Skeletal muscle cell (primary cell): ENCODE measurements at regions not wholly inside any gene's neighbourhood (a gene's known extent, or its start where the extent isn't known, plus 50 kb on each side); places are given as distances from the start of the nearest gene placed in this dataset.
"Not testable (repeated sequence)": the region's sequence is repeated elsewhere in the genome, so short reads cannot be mapped to it uniquely, and the experiment has no call there.

Experiments used
- DNase-seq: peaks from one replicate; pipeline ENCODE4 v3.0.0-alpha.2; 2010; ENCODE audit warnings: low read depth
- H3K4me3 ChIP-seq: 2 replicates; pipeline ENCODE4 v1.5.1; 2011; ENCODE audit warnings: low read depth, mild to moderate bottlenecking, control low read depth, low read length, moderate library complexity

- DNase-seq, result no peak
- H3K4me3 ChIP-seq, result no peak overlapping the region
These were observed 134.5 kb upstream of the EXOC2 start for GRCh38 chr6:827431-827830.

DNA sequence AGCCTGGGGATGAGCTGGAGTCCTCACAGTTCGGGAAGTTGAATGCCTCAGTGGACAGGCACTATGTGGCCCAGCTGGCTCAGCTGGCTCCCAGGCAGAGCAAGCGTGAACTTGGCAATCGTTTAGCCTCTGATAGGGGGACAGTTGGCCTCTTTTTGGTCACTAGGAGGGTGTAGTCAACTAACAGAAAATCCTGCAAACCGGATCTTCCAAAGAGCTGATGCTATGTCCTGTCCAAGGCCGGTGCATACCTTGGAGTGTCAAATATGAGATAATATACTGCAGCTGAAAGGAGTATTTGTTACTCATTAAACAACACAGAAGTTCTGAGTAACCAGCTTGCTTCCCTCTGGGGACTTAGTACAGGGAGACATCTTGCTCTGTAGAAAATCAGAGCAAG lies 126.2 kb upstream of the EXOC2 start:
- DNase-seq, result no peak

GRCh38 chr6:818196-818595 lies 125.3 kb upstream of the EXOC2 start:
- H3K4me3 ChIP-seq, result no peak overlapping the region
- no peak for DNase-seq

More for the DNA sequence above, 126.2 kb upstream of the EXOC2 start:
- H3K4me3 ChIP-seq, result no peak overlapping the region

- H3K4me3 ChIP-seq, result no peak overlapping the region
- no peak for DNase-seq
These were observed 123.7 kb upstream of the EXOC2 start for GRCh38 chr6:816510-817084.

GRCh38 chr6:815348-815738 lies 122.4 kb upstream of the EXOC2 start:
- H3K4me3 ChIP-seq, result no peak overlapping the region

DNA sequence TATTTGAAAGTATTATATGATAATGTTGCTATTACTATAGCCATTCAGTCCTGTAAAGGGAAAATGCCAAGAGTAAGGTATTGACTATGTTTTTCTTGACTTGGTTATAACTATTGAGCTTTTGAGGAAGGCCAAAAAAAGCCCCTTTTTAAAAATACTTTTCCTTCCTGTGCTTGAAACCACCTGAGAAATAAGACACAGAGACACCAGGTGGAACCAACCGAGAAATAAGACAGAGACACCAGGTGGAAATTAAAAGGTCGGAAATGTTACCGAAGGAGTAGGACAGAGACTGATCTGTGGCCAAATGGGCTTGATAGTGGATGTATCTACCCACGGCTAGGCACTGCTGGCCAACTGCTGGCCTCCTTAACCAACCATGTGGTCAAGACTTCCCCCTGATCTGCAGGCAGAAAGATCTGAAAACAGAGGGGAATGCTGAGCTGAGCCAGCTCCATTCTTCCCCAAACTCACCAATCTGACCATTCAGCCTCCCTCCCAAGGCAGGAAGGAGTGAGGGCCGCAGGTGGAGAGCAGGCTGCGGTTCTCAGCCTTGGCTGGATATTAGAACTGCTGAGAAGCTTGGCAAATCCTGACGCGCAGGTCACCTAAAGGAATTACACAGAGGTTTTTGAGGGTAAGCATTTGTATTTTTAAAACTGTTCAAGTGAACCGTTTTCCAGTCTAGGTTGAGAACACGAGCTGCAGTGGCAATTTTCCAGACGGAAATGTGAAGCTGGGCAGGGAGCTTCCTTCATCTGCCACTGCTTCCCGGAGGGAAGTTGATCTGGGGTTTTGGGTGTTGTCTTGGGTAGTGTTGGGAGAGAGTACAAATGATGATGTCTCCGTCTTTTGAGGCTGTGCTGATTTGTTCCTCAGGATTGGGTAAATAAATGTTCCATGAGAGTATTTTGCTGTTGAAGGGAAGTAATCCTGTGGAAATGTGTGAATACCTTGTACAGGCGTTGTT lies 121.7 kb upstream of the EXOC2 start:
- no peak for DNase-seq
- no peak overlapping the region for H3K4me3 ChIP-seq

More at GRCh38 chr6:815348-815738, 122.4 kb upstream of the EXOC2 start:
- DNase-seq, result no peak

- DNase-seq, result no peak
- no peak overlapping the region for H3K4me3 ChIP-seq
These were observed 118.9 kb upstream of the EXOC2 start for GRCh38 chr6:811831-812230.

GRCh38 chr6:811191-811590 lies 118.3 kb upstream of the EXOC2 start:
- no peak overlapping the region for H3K4me3 ChIP-seq
- DNase-seq, result no peak

- DNase-seq, result no peak
- no peak overlapping the region for H3K4me3 ChIP-seq
These were observed 111.8 kb upstream of the EXOC2 start for GRCh38 chr6:804771-805170.

- DNase-seq, result no peak
- no peak overlapping the region for H3K4me3 ChIP-seq
These were observed 111.4 kb upstream of the EXOC2 start for GRCh38 chr6:804317-804716.

DNA sequence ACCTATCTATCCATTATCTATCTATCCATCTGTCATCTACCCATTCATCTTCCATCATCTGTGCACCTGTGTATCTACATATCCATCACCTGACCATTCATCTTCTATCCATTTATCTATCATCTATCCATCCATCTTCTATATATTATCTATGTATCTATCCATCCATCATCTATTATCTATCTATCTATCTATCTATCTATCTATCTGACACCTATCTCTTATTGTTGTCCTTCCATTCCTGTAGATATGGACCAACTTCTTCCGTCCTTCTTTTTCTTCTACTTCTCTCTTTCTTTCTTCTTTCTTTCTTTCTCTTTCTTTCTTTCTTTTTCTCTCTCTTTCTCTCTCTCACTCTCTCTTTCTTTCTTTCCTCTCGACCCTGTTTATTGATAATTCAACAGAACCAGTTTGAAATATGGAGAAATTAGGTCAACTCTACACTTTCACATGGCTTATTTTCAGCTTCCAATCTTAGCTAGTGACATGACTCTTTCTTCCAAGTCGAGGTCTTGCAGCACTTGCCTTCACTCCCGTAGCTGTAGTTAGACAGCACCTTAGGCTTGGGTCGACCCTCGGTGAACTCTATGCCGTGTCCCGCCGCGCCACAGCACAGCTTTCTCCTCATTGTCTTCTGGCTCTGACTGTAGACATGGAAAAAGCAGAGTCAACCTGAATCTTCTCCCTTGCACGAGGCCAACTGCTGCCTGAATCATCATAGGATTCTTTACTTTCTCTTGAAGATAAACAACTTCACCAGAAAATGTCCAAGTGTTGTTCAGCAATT lies 110.4 kb upstream of the EXOC2 start:
- DNase-seq, result no peak
- H3K4me3 ChIP-seq, result no peak overlapping the region

DNA sequence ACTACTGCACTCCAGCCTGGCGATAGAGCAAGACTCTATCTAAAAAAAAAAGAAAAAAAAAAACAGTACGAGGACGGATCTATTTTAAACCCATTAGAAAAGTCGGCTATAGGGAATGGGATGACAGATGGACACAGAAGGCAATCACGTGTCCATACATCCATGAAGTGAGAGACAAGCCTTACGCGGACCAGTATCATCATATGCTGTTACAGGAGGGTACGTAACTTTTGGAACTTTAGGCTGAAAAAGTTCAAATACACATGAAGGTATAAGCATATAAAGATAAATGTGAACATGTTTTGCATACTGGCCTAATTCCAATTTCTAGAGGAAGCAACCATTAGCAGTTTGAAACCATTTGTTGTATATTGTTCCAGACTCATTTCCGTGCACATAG lies 109.8 kb upstream of the EXOC2 start:
- no peak overlapping the region for H3K4me3 ChIP-seq
- DNase-seq, result no peak

DNA sequence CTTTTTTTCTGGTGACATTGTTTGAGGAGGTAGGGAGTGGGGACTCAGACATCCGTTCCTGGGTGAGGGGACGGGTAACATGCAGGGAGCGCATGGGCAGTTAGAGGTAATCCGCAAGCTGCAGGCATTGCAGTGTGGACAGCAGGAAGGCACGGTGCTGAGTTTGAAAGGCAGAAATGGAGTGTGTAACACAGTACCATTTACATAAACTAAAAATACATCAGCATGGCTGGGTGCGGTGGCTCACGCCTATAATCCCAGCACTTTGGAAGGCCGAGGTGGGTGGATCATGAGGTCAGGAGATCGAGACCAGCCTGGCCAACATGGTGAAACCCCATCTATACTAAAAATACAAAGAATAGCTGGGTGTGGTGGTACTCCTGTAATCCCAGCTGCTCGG lies 109.3 kb upstream of the EXOC2 start:
- DNase-seq, H3K4me3 ChIP-seq: not testable (repeated sequence)

GRCh38 chr6:799769-800168 lies 106.8 kb upstream of the EXOC2 start:
- DNase-seq, result no peak
- no peak overlapping the region for H3K4me3 ChIP-seq

- peak; percentile 10 for DNase-seq
- H3K4me3 ChIP-seq, result no peak overlapping the region
These were observed 104.6 kb upstream of the EXOC2 start for GRCh38 chr6:797479-798077.

GRCh38 chr6:795046-795685 lies 102.2 kb upstream of the EXOC2 start:
- H3K4me3 ChIP-seq, result no peak overlapping the region

GRCh38 chr6:793261-793660 lies 100.3 kb upstream of the EXOC2 start:
- H3K4me3 ChIP-seq, result no peak overlapping the region
- no peak for DNase-seq

More at GRCh38 chr6:795046-795685, 102.2 kb upstream of the EXOC2 start:
- no peak for DNase-seq

- H3K4me3 ChIP-seq, result no peak overlapping the region
- no peak for DNase-seq
These were observed 99.7 kb upstream of the EXOC2 start for GRCh38 chr6:792662-793061.

GRCh38 chr6:788058-788457 lies 95.1 kb upstream of the EXOC2 start:
- no peak overlapping the region for H3K4me3 ChIP-seq
- DNase-seq, result no peak
